GM12878 (cell line): ENCODE measurements at regions not wholly inside any gene's neighbourhood (a gene's known extent, or its start where the extent isn't known, plus 50 kb on each side); places are given as distances from the start of the nearest gene placed in this dataset.

Experiments
- SIX5 ChIP-seq: IDR thresholded peaks from 2 replicates; pipeline ENCODE4 v1.6.1; 2011; ENCODE audit warnings: mild to moderate bottlenecking, low read depth, low read length, moderate library complexity; ENCODE audit not compliant: severe bottlenecking
- SUZ12 ChIP-seq: fragments of 200-600 bp; sonication (generic); IDR thresholded peaks from one replicate; pipeline ENCODE4 v1.6.1; 2018; ENCODE audit warnings: antibody characterized with exemption, mild to moderate bottlenecking; ENCODE audit not compliant: unreplicated experiment
- USF1 ChIP-seq: IDR thresholded peaks from 2 replicates; pipeline ENCODE4 v1.6.1; 2011; ENCODE audit warnings: borderline replicate concordance, low read depth, mild to moderate bottlenecking, moderate library complexity, mixed read lengths, low read length; ENCODE audit not compliant: insufficient read depth; ENCODE audit errors: extremely low read length
- YY1 ChIP-seq: IDR thresholded peaks from 2 replicates; pipeline ENCODE4 v1.6.1; 2011; ENCODE audit warnings: low read depth, mild to moderate bottlenecking, low read length
- TF ChIP-seq, protein P1 (sequence below), 3 experiments: IDR thresholded peaks in 2 of 3; conservative IDR thresholded peaks in 1 of 3; 2 replicates each; pipeline ENCODE4 v1.5.1; 2011; ENCODE audit warnings: low read depth in 3 of 3, low read length in 3 of 3, mild to moderate bottlenecking in 3 of 3, control low read depth in 2 of 3, moderate library complexity in 2 of 3, inconsistent platforms in 1 of 3, mixed read lengths in 1 of 3; ENCODE audit not compliant: control insufficient read depth in 2 of 3, insufficient read depth in 1 of 3; ENCODE audit errors: extremely low read depth in 1 of 3

DNA sequence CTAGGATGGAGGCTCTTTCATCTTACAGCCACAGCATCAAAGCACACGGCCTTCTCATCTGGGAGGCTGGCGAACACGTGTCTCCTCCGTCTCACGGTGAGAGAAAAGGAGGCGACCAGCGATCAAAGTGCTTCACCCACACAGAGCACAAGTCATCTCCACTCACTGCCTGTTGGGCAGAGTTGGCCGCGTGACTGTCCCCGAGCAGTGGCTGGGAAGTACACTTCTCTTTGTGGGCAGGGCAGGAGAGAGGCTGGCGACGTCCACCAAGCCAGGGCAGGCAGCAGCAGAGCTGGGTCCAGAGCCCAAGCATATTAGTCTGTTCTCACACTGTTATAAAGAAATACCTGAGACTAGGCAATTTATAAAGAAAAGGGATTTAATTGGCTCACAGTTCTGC lies 64.1 kb upstream of the FOXC1 start:
- TF ChIP-seq SIX5 (no peak), SUZ12 (no peak), USF1 (no peak), YY1 (no peak)
- TF ChIP-seq, protein P1, sequence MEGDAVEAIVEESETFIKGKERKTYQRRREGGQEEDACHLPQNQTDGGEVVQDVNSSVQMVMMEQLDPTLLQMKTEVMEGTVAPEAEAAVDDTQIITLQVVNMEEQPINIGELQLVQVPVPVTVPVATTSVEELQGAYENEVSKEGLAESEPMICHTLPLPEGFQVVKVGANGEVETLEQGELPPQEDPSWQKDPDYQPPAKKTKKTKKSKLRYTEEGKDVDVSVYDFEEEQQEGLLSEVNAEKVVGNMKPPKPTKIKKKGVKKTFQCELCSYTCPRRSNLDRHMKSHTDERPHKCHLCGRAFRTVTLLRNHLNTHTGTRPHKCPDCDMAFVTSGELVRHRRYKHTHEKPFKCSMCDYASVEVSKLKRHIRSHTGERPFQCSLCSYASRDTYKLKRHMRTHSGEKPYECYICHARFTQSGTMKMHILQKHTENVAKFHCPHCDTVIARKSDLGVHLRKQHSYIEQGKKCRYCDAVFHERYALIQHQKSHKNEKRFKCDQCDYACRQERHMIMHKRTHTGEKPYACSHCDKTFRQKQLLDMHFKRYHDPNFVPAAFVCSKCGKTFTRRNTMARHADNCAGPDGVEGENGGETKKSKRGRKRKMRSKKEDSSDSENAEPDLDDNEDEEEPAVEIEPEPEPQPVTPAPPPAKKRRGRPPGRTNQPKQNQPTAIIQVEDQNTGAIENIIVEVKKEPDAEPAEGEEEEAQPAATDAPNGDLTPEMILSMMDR (IDR thresholded peaks at IDR 0.05 in 2 of 3, conservative IDR thresholded peaks at IDR 0.05 in 1 of 3; ENCODE audit: control insufficient read depth in 2 of 3, extremely low read depth in 1 of 3, insufficient read depth in 1 of 3, low read depth in 3 of 3, low read length in 3 of 3), result no peak
